H1 (cell line): ENCODE measurements at regions not wholly inside any gene's neighbourhood (a gene's known extent, or its start where the extent isn't known, plus 50 kb on each side); places are given as distances from the start of the nearest gene placed in this dataset.

ENCODE experiments used
- CTCF ChIA-PET: fragments of 300-600 bp; sonication (Branson Sonifier 250); formaldehyde crosslinking; loops from one replicate; lab custom pipeline; 2021; ENCODE audit not compliant: partially characterized antibody; lab: Charles Lee
- POLR2A ChIA-PET: fragments of 300-600 bp; sonication (Branson Sonifier 250); formaldehyde crosslinking; loops from one replicate; lab custom pipeline; 2021; ENCODE audit warnings: inconsistent platforms; ENCODE audit not compliant: partially characterized antibody; lab: Charles Lee
- DNase-seq, 2 experiments: peaks; one replicate each; pipeline versions ENCODE4 v3.0.0 to v3.0.0-alpha.2; 2010 to 2022; ENCODE audit warnings: low spot score in 2 of 2, low read depth in 1 of 2, mixed read lengths in 1 of 2
- FAIRE-seq: peaks from 2 replicates; lab custom pipeline; 2011; peaks lifted over from hg19 to GRCh38; lab: Jason Lieb, UNC
- H2AFZ ChIP-seq: 2 replicates; pipeline ENCODE4 v1.8.1; 2012; ENCODE audit warnings: low read length, inconsistent platforms
- H2AK5ac ChIP-seq: 2 replicates; pipeline ENCODE4 v1.6.1; 2013; ENCODE audit warnings: low read depth, low read length
- H2BK120ac ChIP-seq: replicated peaks from 2 replicates; pipeline ENCODE3; 2013; ENCODE audit warnings: low read depth, low read length, inconsistent platforms
- H2BK12ac ChIP-seq: 2 replicates; pipeline ENCODE4 v1.6.1; 2013; ENCODE audit warnings: low read depth, low read length
- H2BK15ac ChIP-seq: 2 replicates; pipeline ENCODE4 v1.6.1; 2013; ENCODE audit warnings: low read length
- H2BK20ac ChIP-seq: 2 replicates; pipeline ENCODE4 v1.6.1; 2013; ENCODE audit warnings: low read length
- H2BK5ac ChIP-seq: 2 replicates; pipeline ENCODE4 v1.6.1; 2013; ENCODE audit warnings: low read depth, low read length
- H3K14ac ChIP-seq: 2 replicates; pipeline ENCODE4 v1.6.1; 2013; ENCODE audit warnings: inconsistent platforms; ENCODE audit not compliant: insufficient read length
- H3K18ac ChIP-seq: 2 replicates; pipeline ENCODE4 v1.6.1; 2013; ENCODE audit warnings: low read length; ENCODE audit errors: extremely low read depth
- H3K23ac ChIP-seq: 2 replicates; pipeline ENCODE4 v1.6.1; 2013; ENCODE audit warnings: inconsistent platforms; ENCODE audit not compliant: insufficient read length
- H3K23me2 ChIP-seq: 2 replicates; pipeline ENCODE4 v1.6.1; 2013; ENCODE audit warnings: low read depth, low read length
- H3K27ac ChIP-seq: 2 replicates; pipeline ENCODE4 v1.6.1; 2011; ENCODE audit warnings: low read depth, low read length, inconsistent platforms
- H3K27me3 ChIP-seq, 4 experiments: replicated peaks in 1 of 4; 1 replicate in 1 of 4; 2 replicates in 3 of 4; pipeline versions ENCODE4 v1.6.1 to v1.8.1; 2011 to 2013; ENCODE audit warnings: low read length in 3 of 4, mild to moderate bottlenecking in 3 of 4, inconsistent platforms in 2 of 4, mixed read lengths in 2 of 4, moderate library complexity in 1 of 4; ENCODE audit not compliant: control insufficient read depth in 3 of 4, insufficient read depth in 3 of 4; ENCODE audit errors: extremely low read depth in 1 of 4
- H3K36me3 ChIP-seq, 4 experiments: 2 replicates each; pipeline versions ENCODE4 v1.6.1 to v1.8.1; 2011 to 2013; ENCODE audit warnings: mild to moderate bottlenecking in 4 of 4, low read length in 3 of 4, moderate library complexity in 2 of 4, control low read depth in 1 of 4, inconsistent platforms in 1 of 4; ENCODE audit not compliant: insufficient read depth in 4 of 4, control insufficient read depth in 2 of 4
- H3K4ac ChIP-seq: replicated peaks from 2 replicates; pipeline ENCODE3; 2013; ENCODE audit warnings: low read length, low read depth, mixed read lengths, inconsistent platforms; ENCODE audit not compliant: insufficient read length
- H3K4me1 ChIP-seq, 4 experiments: replicated peaks in 1 of 4; 1 replicate in 1 of 4; 2 replicates in 3 of 4; pipeline versions ENCODE4 v1.6.1 to v1.8.1; 2011 to 2013; ENCODE audit warnings: low read length in 3 of 4, inconsistent platforms in 2 of 4, mixed read lengths in 1 of 4; ENCODE audit not compliant: insufficient read depth in 4 of 4, control insufficient read depth in 3 of 4
- H3K4me2 ChIP-seq, 2 experiments: 2 replicates each; pipeline versions ENCODE4 v1.6.1 to v1.8.1; 2011 to 2013; ENCODE audit warnings: low read depth in 2 of 2, low read length in 2 of 2, control low read depth in 1 of 2, inconsistent platforms in 1 of 2, mild to moderate bottlenecking in 1 of 2; ENCODE audit not compliant: insufficient read depth in 1 of 2
- H3K4me3 ChIP-seq, 4 experiments: fragments of 200-600, 300-600 bp in 1 of 4; sonication (generic), shearing (Covaris generic), sonication (Bioruptor Twin) in 1 of 4; 2 replicates each; pipeline versions ENCODE4 v1.5.1 to v1.8.1; 2011 to 2016; ENCODE audit warnings: low read length in 4 of 4, low read depth in 3 of 4, control low read depth in 2 of 4, inconsistent platforms in 2 of 4, mild to moderate bottlenecking in 2 of 4, mixed read lengths in 1 of 4, moderate library complexity in 1 of 4; ENCODE audit not compliant: insufficient read depth in 2 of 4; ENCODE audit errors: extremely low read depth in 1 of 4
- H3K56ac ChIP-seq: replicated peaks from 2 replicates; pipeline ENCODE3; 2013; ENCODE audit warnings: low read depth, mild to moderate bottlenecking, mixed read lengths, low read length, inconsistent platforms; ENCODE audit not compliant: insufficient read length
- H3K79me1 ChIP-seq: 2 replicates; pipeline ENCODE4 v1.6.1; 2013; ENCODE audit warnings: low read depth, low read length, control low read depth
- H3K79me2 ChIP-seq, 2 experiments: 2 replicates each; pipeline versions ENCODE4 v1.6.1 to v1.8.1; 2012 to 2013; ENCODE audit warnings: low read length in 2 of 2, mild to moderate bottlenecking in 2 of 2, inconsistent platforms in 1 of 2; ENCODE audit not compliant: insufficient read depth in 2 of 2, control insufficient read depth in 1 of 2
- H3K9ac ChIP-seq, 4 experiments: replicated peaks in 1 of 4; 1 replicate in 1 of 4; 2 replicates in 3 of 4; pipeline versions ENCODE4 v1.6.1 to v1.8.1; 2011 to 2013; ENCODE audit warnings: low read depth in 3 of 4, low read length in 3 of 4, control low read depth in 2 of 4, mild to moderate bottlenecking in 2 of 4, moderate library complexity in 2 of 4, inconsistent platforms in 1 of 4; ENCODE audit errors: extremely low read depth in 1 of 4
- H3K9me3 ChIP-seq, 2 experiments: 2 replicates each; pipeline versions ENCODE4 v1.6.1 to v1.8.1; 2012 to 2013; ENCODE audit warnings: mild to moderate bottlenecking in 2 of 2, moderate library complexity in 2 of 2, control low read depth in 1 of 2, inconsistent platforms in 1 of 2, low read depth in 1 of 2, low read length in 1 of 2, mixed read lengths in 1 of 2; ENCODE audit not compliant: insufficient read depth in 2 of 2
- H4K20me1 ChIP-seq, 2 experiments: replicated peaks in 1 of 2; 2 replicates each; pipeline versions ENCODE3 to v1.8.1; 2011 to 2013; ENCODE audit warnings: inconsistent platforms in 2 of 2, low read length in 2 of 2, mild to moderate bottlenecking in 1 of 2; ENCODE audit not compliant: insufficient read depth in 2 of 2, control insufficient read depth in 1 of 2
- H4K5ac ChIP-seq: 2 replicates; pipeline ENCODE4 v1.6.1; 2013; ENCODE audit warnings: low read length, low read depth, mixed read lengths, inconsistent platforms; ENCODE audit not compliant: insufficient read length
- H4K8ac ChIP-seq: 2 replicates; pipeline ENCODE4 v1.8.0; 2013; ENCODE audit warnings: mild to moderate bottlenecking, moderate library complexity, low read length, inconsistent platforms; ENCODE audit not compliant: insufficient read depth; ENCODE audit errors: extremely low read depth
- H4K91ac ChIP-seq: replicated peaks from 2 replicates; pipeline ENCODE3; 2013; ENCODE audit warnings: low read length, mixed read lengths, inconsistent platforms; ENCODE audit not compliant: insufficient read length
- BCL11A ChIP-seq, 2 experiments: IDR thresholded peaks; one replicate each; pipeline ENCODE4 v1.6.1; 2011; ENCODE audit warnings: low read depth in 2 of 2, low read length in 2 of 2, mild to moderate bottlenecking in 2 of 2
- BRCA1 ChIP-seq: IDR thresholded peaks from 2 replicates; pipeline ENCODE4 v1.6.1; 2012; ENCODE audit warnings: low read depth, low read length, improper control_type of control experiment
- CTCF ChIP-seq, 3 experiments: IDR thresholded peaks; 1 replicate in 2 of 3; 2 replicates in 1 of 3; pipeline versions ENCODE4 v1.5.1 to v1.6.1; 2011; ENCODE audit warnings: low read length in 3 of 3, mild to moderate bottlenecking in 3 of 3, inconsistent platforms in 2 of 3, low read depth in 1 of 3, moderate library complexity in 1 of 3; ENCODE audit not compliant: insufficient read depth in 1 of 3; ENCODE audit errors: control extremely low read depth in 1 of 3
- GABPA ChIP-seq: IDR thresholded peaks from 2 replicates; pipeline ENCODE4 v1.6.1; 2011; ENCODE audit warnings: mild to moderate bottlenecking, low read length, moderate library complexity, borderline replicate concordance; ENCODE audit not compliant: insufficient read depth
- HDAC2 ChIP-seq, 2 experiments: fragments of 300-600 bp in 1 of 2; sonication (generic) in 1 of 2; IDR thresholded peaks; 2 replicates each; pipeline ENCODE4 v1.6.1; 2011 to 2012; ENCODE audit warnings: low read depth in 2 of 2, low read length in 2 of 2, mild to moderate bottlenecking in 2 of 2, moderate library complexity in 2 of 2, borderline replicate concordance in 1 of 2, inconsistent platforms in 1 of 2
- JUN ChIP-seq: IDR thresholded peaks from 2 replicates; pipeline ENCODE4 v1.6.1; 2011; ENCODE audit warnings: low read depth, mild to moderate bottlenecking, improper control_type of control experiment, low read length
- MAFK ChIP-seq: IDR thresholded peaks from 2 replicates; pipeline ENCODE4 v1.6.1; 2012; ENCODE audit warnings: low read depth, mild to moderate bottlenecking, improper control_type of control experiment, low read length
- POLR2A ChIP-seq, 2 experiments: IDR thresholded peaks; 1 replicate in 1 of 2; 2 replicates in 1 of 2; pipeline ENCODE4 v1.6.1; 2011; ENCODE audit warnings: low read depth in 2 of 2, low read length in 2 of 2, mild to moderate bottlenecking in 2 of 2; ENCODE audit errors: control extremely low read depth in 1 of 2
- RFX5 ChIP-seq: IDR thresholded peaks from 2 replicates; pipeline ENCODE4 v1.6.1; 2011; ENCODE audit warnings: low read depth, low read length, improper control_type of control experiment, borderline replicate concordance
- RXRA ChIP-seq: IDR thresholded peaks from 2 replicates; pipeline ENCODE4 v1.6.1; 2011; ENCODE audit warnings: low read depth, mild to moderate bottlenecking, low read length, moderate library complexity; ENCODE audit not compliant: insufficient read depth
- SUZ12 ChIP-seq: fragments of 200-600 bp; sonication (generic); IDR thresholded peaks from 2 replicates; pipeline ENCODE4 v1.6.1; 2012; ENCODE audit warnings: mild to moderate bottlenecking, inconsistent platforms, low read length, moderate library complexity, mixed read lengths
- TBP ChIP-seq: IDR thresholded peaks from 2 replicates; pipeline ENCODE4 v1.6.1; 2011; ENCODE audit warnings: low read depth, low read length, improper control_type of control experiment
- TCF12 ChIP-seq: IDR thresholded peaks from 2 replicates; pipeline ENCODE4 v1.6.1; 2011; ENCODE audit warnings: low read depth, mild to moderate bottlenecking, low read length
- WGBS, 2 experiments: shearing (Covaris generic) in 1 of 2; methylation state at CpG; one replicate each; pipeline versions ENCODE4 v1.1.6 to v1.1.7; 2013 to 2015; ENCODE audit warnings: low lambda C conversion rate in 2 of 2, mixed read lengths in 2 of 2, inconsistent platforms in 1 of 2, low coverage in 1 of 2, missing lambda C conversion rate in 1 of 2; ENCODE audit not compliant: insufficient replicate concordance in 2 of 2, insufficient coverage in 1 of 2, insufficient read length in 1 of 2; ENCODE audit errors: extremely low coverage in 1 of 2, missing lambda C conversion rate in 1 of 2; 5-methylcytosine and 5-hydroxymethylcytosine counted together

GRCh38 chr2:236501026-236501425 is 68.6 kb upstream of the ACKR3 start:
- no peaks in the 10 kb centered on the region for H3K4me1 ChIP-seq
- H3K79me1 ChIP-seq, result no peaks in the 10 kb centered on the region
- no peaks in the 10 kb centered on the region for H3K27me3 ChIP-seq
- DNase-seq (no peak), FAIRE-seq (no peak)
- no peaks in the 10 kb centered on the region for H4K20me1 ChIP-seq
- H3K4me3 ChIP-seq, result no peak overlapping the region
- no peak overlapping the region for H2BK120ac ChIP-seq
- ChIA-PET CTCF (interaction anchor here (1.0 to 3.6 kb wide), 3 partner anchors 12 to 148 kb away, joined by 3 to 27 read pairs (median 3); no protein-coding TSS in a partner anchor), POLR2A (no interaction called here)
- no peak overlapping the region for H2BK5ac ChIP-seq
- no peak overlapping the region for H3K56ac ChIP-seq
- H3K23ac ChIP-seq, result no peak overlapping the region
- H3K14ac ChIP-seq, result no peak overlapping the region
- H2BK20ac ChIP-seq, result no peak overlapping the region
- no peaks in the 10 kb centered on the region for H3K36me3 ChIP-seq
- H3K9ac ChIP-seq, result no peak overlapping the region
- no peak overlapping the region for H4K5ac ChIP-seq
- H3K4ac ChIP-seq, result no peak overlapping the region
- H3K9me3 ChIP-seq, result no peaks in the 10 kb centered on the region
- H3K23me2 ChIP-seq, result no peaks in the 10 kb centered on the region
- no peak overlapping the region for H3K4me2 ChIP-seq
- H4K91ac ChIP-seq, result no peak overlapping the region
- H2AK5ac ChIP-seq, result no peak overlapping the region
- no peak overlapping the region for H2BK15ac ChIP-seq
- no peak overlapping the region for H2BK12ac ChIP-seq
- 82% methylated on average over 6 of the region's 6 CpGs; no CpG with 5 or more reads in 1 of the 2 experiments for WGBS, 2 experiments
- H3K79me2 ChIP-seq, result no peaks in the 10 kb centered on the region
- no peak overlapping the region for H2AFZ ChIP-seq
- H4K8ac ChIP-seq, result no peak overlapping the region
- H3K18ac ChIP-seq, result no peak overlapping the region
- H3K27ac ChIP-seq, result no peak overlapping the region
- TF ChIP-seq JUN (no peak), POLR2A (IDR thresholded peaks at IDR 0.05; ENCODE audit: control extremely low read depth in 1 of 2, low read depth in 2 of 2, low read length in 2 of 2) (no peak), RFX5 (no peak), MAFK (no peak), TCF12 (no peak), TBP (no peak), BCL11A (IDR thresholded peaks at IDR 0.05; ENCODE audit: low read depth in 2 of 2, low read length in 2 of 2) (no peak), SUZ12 (no peak), HDAC2 (IDR thresholded peaks at IDR 0.05; ENCODE audit: borderline replicate concordance in 1 of 2, low read depth in 2 of 2, low read length in 2 of 2) (no peak), GABPA (no peak), BRCA1 (no peak), CTCF (IDR thresholded peaks at IDR 0.05; ENCODE audit: control extremely low read depth in 1 of 3, insufficient read depth in 1 of 3, low read depth in 1 of 3, low read length in 3 of 3) (no peak), RXRA (no peak)
